GM12878 (cell line): ENCODE measurements at regions not wholly inside any gene's neighbourhood (a gene's known extent, or its start where the extent isn't known, plus 50 kb on each side); places are given as distances from the start of the nearest gene placed in this dataset.

Source experiments
- ATAC-seq: fragments of 200-7000 bp; cut with Tn5 transposase; 3 replicates; pipeline ENCODE4 v1.9.1; 2020; ENCODE audit warnings: mild to moderate bottlenecking, moderate library complexity
- BruUV-seq: library from RNA; stranded (reverse); fragments of 400-500 nt; replicated peaks from 2 replicates; lab custom pipeline; 2021; lab: Mats Ljungman, UMichigan
- CTCF ChIA-PET: fragments of 300-600 bp; sonication (Branson Sonifier 250); formaldehyde crosslinking; extraction: SDS; loops from one replicate; lab custom pipeline; 2021; ENCODE audit warnings: inconsistent platforms; lab: Yijun Ruan, JAX
- POLR2A ChIA-PET: fragments of 350-600 bp; formaldehyde crosslinking; extraction: SDS; loops from one replicate; lab custom pipeline; 2021; ENCODE audit warnings: inconsistent platforms; lab: Charles Lee
- RAD21 ChIA-PET: fragments of 300-600 bp; sonication (Branson Sonifier 250); formaldehyde crosslinking; loops from one replicate; lab custom pipeline; 2023; ENCODE audit warnings: antibody characterized with exemption; ENCODE audit not compliant: unreplicated experiment; lab: Charles Lee
- SMC1A ChIA-PET: fragments of 300-600 bp; sonication (Branson Sonifier 250); formaldehyde crosslinking; loops from one replicate; lab custom pipeline; 2023; ENCODE audit not compliant: unreplicated experiment, uncharacterized antibody; lab: Charles Lee
- DNase-seq: peaks from one replicate; pipeline ENCODE4 v3.0.0-alpha.2; 2011; ENCODE audit warnings: low read depth, low spot score
- FAIRE-seq: peaks from 3 replicates; lab custom pipeline; 2011; peaks lifted over from hg19 to GRCh38; lab: Jason Lieb, UNC
- H2AFZ ChIP-seq: 2 replicates; pipeline ENCODE4 v1.6.0; 2011; ENCODE audit warnings: low read depth, low read length, control low read depth; ENCODE audit not compliant: control insufficient read depth
- H3K27ac ChIP-seq: 2 replicates; pipeline ENCODE4 v1.5.1; 2011; ENCODE audit warnings: control low read depth; ENCODE audit not compliant: control insufficient read depth, insufficient read depth
- H3K27me3 ChIP-seq, 2 experiments: replicated peaks in 1 of 2; 2 replicates each; pipeline versions ENCODE4 v1.6.0 to v1.6.1; 2011; ENCODE audit warnings: low read length in 1 of 2; ENCODE audit not compliant: control insufficient read depth in 2 of 2, insufficient read depth in 2 of 2
- H3K36me3 ChIP-seq, 2 experiments: 2 replicates each; pipeline ENCODE4 v1.5.1; 2011; ENCODE audit warnings: low read length in 1 of 2; ENCODE audit not compliant: control insufficient read depth in 2 of 2, insufficient read depth in 2 of 2
- H3K4me1 ChIP-seq: 2 replicates; pipeline ENCODE4 v1.6.1; 2011; ENCODE audit warnings: mild to moderate bottlenecking, low read length, moderate library complexity, mixed read lengths; ENCODE audit not compliant: control insufficient read depth, insufficient read depth
- H3K4me2 ChIP-seq: 2 replicates; pipeline ENCODE4 v1.6.0; 2011; ENCODE audit warnings: control low read depth; ENCODE audit not compliant: control insufficient read depth, insufficient read depth
- H3K4me3 ChIP-seq: fragments of 200-600 bp; sonication (generic); 2 replicates; pipeline ENCODE4 v1.5.1; 2016
- H3K79me2 ChIP-seq: 2 replicates; pipeline ENCODE4 v1.6.0; 2011; ENCODE audit warnings: low read length; ENCODE audit not compliant: control insufficient read depth, insufficient read depth
- H3K9ac ChIP-seq: 2 replicates; pipeline ENCODE4 v1.8.0; 2011; ENCODE audit warnings: low read length, control low read depth, mixed read lengths; ENCODE audit not compliant: control insufficient read depth, insufficient read depth
- H3K9me3 ChIP-seq: replicated peaks from 3 replicates; pipeline ENCODE4 v1.5.1; 2011; ENCODE audit warnings: mild to moderate bottlenecking, low read length; ENCODE audit not compliant: control insufficient read depth, insufficient read depth
- H4K20me1 ChIP-seq: 2 replicates; pipeline ENCODE4 v1.6.0; 2011; ENCODE audit not compliant: control insufficient read depth, insufficient read depth
- CEBPB ChIP-seq, 2 experiments: fragments of 150-350 bp in 1 of 2; IDR thresholded peaks; 2 replicates each; pipeline ENCODE4 v1.6.1; 2012 to 2014; ENCODE audit warnings: low read depth in 2 of 2, low read length in 2 of 2, borderline replicate concordance in 1 of 2, inconsistent platforms in 1 of 2
- CHD1 ChIP-seq: IDR thresholded peaks from 2 replicates; pipeline ENCODE4 v1.6.1; 2012; ENCODE audit warnings: low read depth, low read length, improper control_type of control experiment
- GABPA ChIP-seq: IDR thresholded peaks from 2 replicates; pipeline ENCODE4 v1.6.1; 2014; ENCODE audit warnings: antibody characterized with exemption, low read depth, mild to moderate bottlenecking, inconsistent platforms
- HCFC1 ChIP-seq: fragments of 150-350 bp; IDR thresholded peaks from 2 replicates; pipeline ENCODE4 v1.6.1; 2014; ENCODE audit warnings: low read length
- IRF4 ChIP-seq: IDR thresholded peaks from 2 replicates; pipeline ENCODE4 v1.6.1; 2011; ENCODE audit warnings: low read depth, low read length
- KDM1A ChIP-seq: fragments of 200-600 bp; sonication (generic); IDR thresholded peaks from 2 replicates; pipeline ENCODE4 v1.6.1; 2016; ENCODE audit warnings: borderline replicate concordance
- POU2F2 ChIP-seq: IDR thresholded peaks from 3 replicates; pipeline ENCODE4 v1.6.1; 2011; ENCODE audit warnings: low read depth, mild to moderate bottlenecking, low read length, borderline replicate concordance
- SP1 ChIP-seq: IDR thresholded peaks from one replicate; pipeline ENCODE4 v1.6.1; 2011; ENCODE audit warnings: low read depth, low read length
- WGBS: methylation state at CpG from one replicate; pipeline ENCODE4 v1.1.6; 2016; ENCODE audit warnings: low lambda C conversion rate; ENCODE audit not compliant: insufficient replicate concordance, insufficient coverage; ENCODE audit errors: missing lambda C conversion rate; 5-methylcytosine and 5-hydroxymethylcytosine counted together
- in situ Hi-C: fragments of 300-500 bp; cut with MboI; formaldehyde crosslinking; loops from 9 replicates; pipeline ENCODE4 v1.14.3; 2018; ENCODE audit warnings: mixed read lengths
- intact Hi-C: fragments of 100-400 bp; cut with micrococcal nuclease; formaldehyde crosslinking; loops from one replicate; pipeline ENCODE4 v1.14.2; 2022; ENCODE audit not compliant: unreplicated experiment
- TF ChIP-seq, protein P1 (sequence below): IDR thresholded peaks from 2 replicates; pipeline ENCODE4 v1.6.1; 2011; ENCODE audit warnings: mild to moderate bottlenecking, low read depth, low read length, moderate library complexity; ENCODE audit not compliant: insufficient replicate concordance
- TF ChIP-seq, protein P2 (sequence below): fragments of 450-650 bp; IDR thresholded peaks from 2 replicates; pipeline ENCODE4 v1.6.1; 2016; ENCODE audit warnings: mild to moderate bottlenecking, moderate library complexity, borderline replicate concordance
- TF ChIP-seq, protein P3 (sequence below): fragments of 150-350 bp; IDR thresholded peaks from 2 replicates; pipeline ENCODE4 v1.6.1; 2014; ENCODE audit warnings: mild to moderate bottlenecking, low read depth, low read length
- TF ChIP-seq, protein P4 (sequence below): fragments of 450-650 bp; IDR thresholded peaks from 2 replicates; pipeline ENCODE4 v1.6.1; 2018; ENCODE audit warnings: borderline replicate concordance, mild to moderate bottlenecking; ENCODE audit not compliant: partially characterized antibody

- TF ChIP-seq, protein P1, sequence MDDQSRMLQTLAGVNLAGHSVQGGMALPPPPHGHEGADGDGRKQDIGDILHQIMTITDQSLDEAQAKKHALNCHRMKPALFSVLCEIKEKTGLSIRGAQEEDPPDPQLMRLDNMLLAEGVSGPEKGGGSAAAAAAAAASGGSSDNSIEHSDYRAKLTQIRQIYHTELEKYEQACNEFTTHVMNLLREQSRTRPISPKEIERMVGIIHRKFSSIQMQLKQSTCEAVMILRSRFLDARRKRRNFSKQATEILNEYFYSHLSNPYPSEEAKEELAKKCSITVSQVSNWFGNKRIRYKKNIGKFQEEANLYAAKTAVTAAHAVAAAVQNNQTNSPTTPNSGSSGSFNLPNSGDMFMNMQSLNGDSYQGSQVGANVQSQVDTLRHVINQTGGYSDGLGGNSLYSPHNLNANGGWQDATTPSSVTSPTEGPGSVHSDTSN = no peak
- no peak for TF ChIP-seq HCFC1
- no peak for TF ChIP-seq KDM1A
Measured at GRCh38 chr2:12421046-12421445, 295.7 kb upstream of the TRIB2 start (continued).

DNA sequence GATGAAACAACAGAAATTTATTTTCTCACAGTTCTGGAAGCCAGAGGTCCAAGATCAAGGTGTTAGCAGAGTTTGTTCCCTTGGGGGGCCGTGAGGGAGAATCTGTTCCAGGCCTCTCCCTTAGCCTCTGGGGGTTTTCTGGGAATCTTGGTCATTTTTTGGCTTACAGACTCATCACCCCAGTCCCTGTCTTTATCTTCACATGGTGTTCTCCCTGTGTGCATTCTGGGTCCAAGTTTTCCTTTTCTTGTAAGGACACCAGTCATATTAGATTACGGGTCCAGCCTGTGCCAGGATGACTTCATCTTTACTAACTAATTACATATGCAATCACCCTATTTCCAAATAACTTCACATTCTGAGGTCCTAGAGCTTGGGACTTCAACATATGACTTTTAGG, 292.5 kb upstream of the TRIB2 start:
- SMC1A ChIA-PET = interaction anchor here (0.6 to 1.7 kb wide), 3 partner anchors 9 to 80 kb away, joined by 3 to 6 read pairs (median 5); no protein-coding TSS in a partner anchor
- RAD21 ChIA-PET = no interaction called here
- CTCF ChIA-PET = interaction anchor here (1.4 kb wide), 1 partner anchor 292 kb away, joined by 5 read pairs; the partner anchor contains the start of gene TRIB2
- Histone ChIP-seq H4K20me1 (no peaks in the 10 kb centered on the region), H3K4me3 (no peak overlapping the region), H3K27me3 (no peaks in the 10 kb centered on the region), H3K36me3 (no peaks in the 10 kb centered on the region), H3K4me1 (no peaks in the 10 kb centered on the region), H3K4me2 (no peak overlapping the region), H3K27ac (no peak overlapping the region), H3K9ac (no peak overlapping the region), H3K9me3 (no peaks in the 10 kb centered on the region), H2AFZ (no peak overlapping the region), H3K79me2 (no peaks in the 10 kb centered on the region)
- no peak for DNase-seq
- TF ChIP-seq IRF4 = no peak
- TF ChIP-seq, protein P2, sequence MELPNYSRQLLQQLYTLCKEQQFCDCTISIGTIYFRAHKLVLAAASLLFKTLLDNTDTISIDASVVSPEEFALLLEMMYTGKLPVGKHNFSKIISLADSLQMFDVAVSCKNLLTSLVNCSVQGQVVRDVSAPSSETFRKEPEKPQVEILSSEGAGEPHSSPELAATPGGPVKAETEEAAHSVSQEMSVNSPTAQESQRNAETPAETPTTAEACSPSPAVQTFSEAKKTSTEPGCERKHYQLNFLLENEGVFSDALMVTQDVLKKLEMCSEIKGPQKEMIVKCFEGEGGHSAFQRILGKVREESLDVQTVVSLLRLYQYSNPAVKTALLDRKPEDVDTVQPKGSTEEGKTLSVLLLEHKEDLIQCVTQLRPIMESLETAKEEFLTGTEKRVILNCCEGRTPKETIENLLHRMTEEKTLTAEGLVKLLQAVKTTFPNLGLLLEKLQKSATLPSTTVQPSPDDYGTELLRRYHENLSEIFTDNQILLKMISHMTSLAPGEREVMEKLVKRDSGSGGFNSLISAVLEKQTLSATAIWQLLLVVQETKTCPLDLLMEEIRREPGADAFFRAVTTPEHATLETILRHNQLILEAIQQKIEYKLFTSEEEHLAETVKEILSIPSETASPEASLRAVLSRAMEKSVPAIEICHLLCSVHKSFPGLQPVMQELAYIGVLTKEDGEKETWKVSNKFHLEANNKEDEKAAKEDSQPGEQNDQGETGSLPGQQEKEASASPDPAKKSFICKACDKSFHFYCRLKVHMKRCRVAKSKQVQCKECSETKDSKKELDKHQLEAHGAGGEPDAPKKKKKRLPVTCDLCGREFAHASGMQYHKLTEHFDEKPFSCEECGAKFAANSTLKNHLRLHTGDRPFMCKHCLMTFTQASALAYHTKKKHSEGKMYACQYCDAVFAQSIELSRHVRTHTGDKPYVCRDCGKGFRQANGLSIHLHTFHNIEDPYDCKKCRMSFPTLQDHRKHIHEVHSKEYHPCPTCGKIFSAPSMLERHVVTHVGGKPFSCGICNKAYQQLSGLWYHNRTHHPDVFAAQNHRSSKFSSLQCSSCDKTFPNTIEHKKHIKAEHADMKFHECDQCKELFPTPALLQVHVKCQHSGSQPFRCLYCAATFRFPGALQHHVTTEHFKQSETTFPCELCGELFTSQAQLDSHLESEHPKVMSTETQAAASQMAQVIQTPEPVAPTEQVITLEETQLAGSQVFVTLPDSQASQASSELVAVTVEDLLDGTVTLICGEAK = no peak
- no peak for TF ChIP-seq HCFC1
- no peak for TF ChIP-seq CHD1
- no peak for TF ChIP-seq POU2F2
- TF ChIP-seq SP1 = no peak
- TF ChIP-seq, protein P3, sequence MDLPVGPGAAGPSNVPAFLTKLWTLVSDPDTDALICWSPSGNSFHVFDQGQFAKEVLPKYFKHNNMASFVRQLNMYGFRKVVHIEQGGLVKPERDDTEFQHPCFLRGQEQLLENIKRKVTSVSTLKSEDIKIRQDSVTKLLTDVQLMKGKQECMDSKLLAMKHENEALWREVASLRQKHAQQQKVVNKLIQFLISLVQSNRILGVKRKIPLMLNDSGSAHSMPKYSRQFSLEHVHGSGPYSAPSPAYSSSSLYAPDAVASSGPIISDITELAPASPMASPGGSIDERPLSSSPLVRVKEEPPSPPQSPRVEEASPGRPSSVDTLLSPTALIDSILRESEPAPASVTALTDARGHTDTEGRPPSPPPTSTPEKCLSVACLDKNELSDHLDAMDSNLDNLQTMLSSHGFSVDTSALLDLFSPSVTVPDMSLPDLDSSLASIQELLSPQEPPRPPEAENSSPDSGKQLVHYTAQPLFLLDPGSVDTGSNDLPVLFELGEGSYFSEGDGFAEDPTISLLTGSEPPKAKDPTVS = no peak
- no peak for TF ChIP-seq GABPA
- no peak for TF ChIP-seq CEBPB (IDR thresholded peaks at IDR 0.05; ENCODE audit: borderline replicate concordance in 1 of 2, low read depth in 2 of 2, low read length in 2 of 2)
- TF ChIP-seq, protein P4, sequence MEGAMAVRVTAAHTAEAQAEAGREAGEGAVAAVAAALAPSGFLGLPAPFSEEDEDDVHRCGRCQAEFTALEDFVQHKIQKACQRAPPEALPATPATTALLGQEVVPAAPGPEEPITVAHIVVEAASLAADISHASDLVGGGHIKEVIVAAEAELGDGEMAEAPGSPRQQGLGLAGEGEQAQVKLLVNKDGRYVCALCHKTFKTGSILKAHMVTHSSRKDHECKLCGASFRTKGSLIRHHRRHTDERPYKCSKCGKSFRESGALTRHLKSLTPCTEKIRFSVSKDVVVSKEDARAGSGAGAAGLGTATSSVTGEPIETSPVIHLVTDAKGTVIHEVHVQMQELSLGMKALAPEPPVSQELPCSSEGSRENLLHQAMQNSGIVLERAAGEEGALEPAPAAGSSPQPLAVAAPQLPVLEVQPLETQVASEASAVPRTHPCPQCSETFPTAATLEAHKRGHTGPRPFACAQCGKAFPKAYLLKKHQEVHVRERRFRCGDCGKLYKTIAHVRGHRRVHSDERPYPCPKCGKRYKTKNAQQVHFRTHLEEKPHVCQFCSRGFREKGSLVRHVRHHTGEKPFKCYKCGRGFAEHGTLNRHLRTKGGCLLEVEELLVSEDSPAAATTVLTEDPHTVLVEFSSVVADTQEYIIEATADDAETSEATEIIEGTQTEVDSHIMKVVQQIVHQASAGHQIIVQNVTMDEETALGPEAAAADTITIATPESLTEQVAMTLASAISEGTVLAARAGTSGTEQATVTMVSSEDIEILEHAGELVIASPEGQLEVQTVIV = no peak
- intact Hi-C loops (no loop called here), in situ Hi-C loops (no loop called here)
- BruUV-seq = no TSS peak
- POLR2A ChIA-PET = no interaction called here
- no peak for FAIRE-seq
- no peak for ATAC-seq
- 72% methylated on average over 2 of the region's 2 CpGs for WGBS
